ENCODE measurements at regions not wholly inside any gene's neighbourhood (a gene's known extent, or its start where the extent isn't known, plus 50 kb on each side); places are given as distances from the start of the nearest gene placed in this dataset.

DNA sequence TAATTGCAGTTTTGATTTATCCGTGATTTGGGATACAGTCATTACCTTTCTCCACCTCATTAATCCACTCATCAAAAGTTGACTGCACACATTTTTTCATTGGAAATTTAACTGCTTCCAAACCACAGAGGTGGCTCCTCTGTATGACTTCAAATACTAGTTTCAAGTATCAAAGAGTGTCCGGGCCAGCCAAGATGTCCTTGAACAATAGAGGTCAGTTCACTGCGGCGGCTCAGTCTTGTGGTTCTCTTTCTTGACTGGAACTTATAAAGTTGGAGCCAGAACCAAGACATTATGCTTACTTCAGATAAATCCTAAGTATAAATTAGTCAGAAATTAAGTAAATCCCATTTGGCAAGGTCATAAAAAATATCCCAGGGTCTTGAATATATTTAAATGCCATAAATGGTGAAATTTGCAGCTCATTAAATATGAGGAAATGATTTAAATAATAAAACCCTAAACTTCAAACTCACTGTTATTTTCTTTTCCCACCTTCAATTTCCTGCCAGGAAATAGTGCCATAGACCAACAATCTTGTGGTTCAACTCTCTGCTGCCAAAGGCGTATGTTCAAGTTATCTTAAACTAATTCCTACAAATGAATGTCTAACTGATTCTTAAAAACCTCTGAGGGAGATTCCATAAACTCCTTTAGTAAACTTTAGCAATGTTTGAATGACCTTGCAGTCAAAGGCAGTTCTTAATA lies 360.8 kb downstream of the AEBP2 start:
- H3K27me3 ChIP-seq (ENCODE audit: control insufficient read depth, insufficient read depth, low read length): no peaks in the 10 kb centered on the region
- no peaks in the 10 kb centered on the region for H3K4me1 ChIP-seq (ENCODE audit: control insufficient read depth, extremely low read depth, insufficient read depth, low read length)
- TF ChIP-seq, protein P1, sequence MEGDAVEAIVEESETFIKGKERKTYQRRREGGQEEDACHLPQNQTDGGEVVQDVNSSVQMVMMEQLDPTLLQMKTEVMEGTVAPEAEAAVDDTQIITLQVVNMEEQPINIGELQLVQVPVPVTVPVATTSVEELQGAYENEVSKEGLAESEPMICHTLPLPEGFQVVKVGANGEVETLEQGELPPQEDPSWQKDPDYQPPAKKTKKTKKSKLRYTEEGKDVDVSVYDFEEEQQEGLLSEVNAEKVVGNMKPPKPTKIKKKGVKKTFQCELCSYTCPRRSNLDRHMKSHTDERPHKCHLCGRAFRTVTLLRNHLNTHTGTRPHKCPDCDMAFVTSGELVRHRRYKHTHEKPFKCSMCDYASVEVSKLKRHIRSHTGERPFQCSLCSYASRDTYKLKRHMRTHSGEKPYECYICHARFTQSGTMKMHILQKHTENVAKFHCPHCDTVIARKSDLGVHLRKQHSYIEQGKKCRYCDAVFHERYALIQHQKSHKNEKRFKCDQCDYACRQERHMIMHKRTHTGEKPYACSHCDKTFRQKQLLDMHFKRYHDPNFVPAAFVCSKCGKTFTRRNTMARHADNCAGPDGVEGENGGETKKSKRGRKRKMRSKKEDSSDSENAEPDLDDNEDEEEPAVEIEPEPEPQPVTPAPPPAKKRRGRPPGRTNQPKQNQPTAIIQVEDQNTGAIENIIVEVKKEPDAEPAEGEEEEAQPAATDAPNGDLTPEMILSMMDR (conservative IDR thresholded peaks at IDR 0.05 in 1 of 2, IDR thresholded peaks at IDR 0.05 in 1 of 2; ENCODE audit: low read depth in 1 of 2, low read length in 2 of 2): no peak
- peak in 1 of 2 donors; percentile 95 for DNase-seq (ENCODE audit: low read depth in 2 of 2)
- no peak overlapping the region for H2AFZ ChIP-seq (ENCODE audit: low read length)
- H3K79me2 ChIP-seq (ENCODE audit: control insufficient read depth, insufficient read depth, low read length): no peaks in the 10 kb centered on the region
- no peak overlapping the region for H3K4me2 ChIP-seq (ENCODE audit: extremely low read depth, insufficient read depth, low read length)
- no peak overlapping the region for H3K4me3 ChIP-seq (replicated peaks in 1 of 4; ENCODE audit: control extremely low read depth in 1 of 4, insufficient read depth in 1 of 4, low read depth in 3 of 4, low read length in 4 of 4)
- no peak overlapping the region for H3K27ac ChIP-seq (ENCODE audit: insufficient read depth, low read length)
- no peaks in the 10 kb centered on the region for H4K20me1 ChIP-seq (ENCODE audit: control insufficient read depth, extremely low read depth, insufficient read depth, low read length)
- no peaks in the 10 kb centered on the region for H3K9me3 ChIP-seq (ENCODE audit: control insufficient read depth, insufficient read depth, low read depth, low read length)
- no peak overlapping the region for H3K9ac ChIP-seq (ENCODE audit: insufficient read depth, low read length)
- no peaks in the 10 kb centered on the region for H3K36me3 ChIP-seq (ENCODE audit: control insufficient read depth, insufficient read depth, low read length)

DNA sequence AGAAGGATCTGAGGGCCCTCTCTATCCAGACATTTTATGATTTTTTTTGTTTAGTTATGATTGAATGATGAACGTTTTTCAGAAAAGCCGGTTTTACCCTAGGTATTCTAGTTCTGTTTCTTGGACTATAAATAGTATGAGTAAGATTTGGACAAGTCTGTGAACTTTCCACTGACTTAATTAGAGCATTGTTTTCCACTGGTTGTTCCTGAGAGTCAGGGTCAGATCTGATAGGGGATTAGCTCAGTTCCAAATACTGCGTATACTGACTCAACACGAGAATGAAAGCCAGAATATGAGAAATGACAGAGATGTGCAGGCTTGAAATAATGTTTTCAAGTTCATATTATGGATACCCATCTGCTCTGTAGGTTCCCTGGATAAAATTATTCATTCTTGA lies 361.6 kb downstream of the AEBP2 start:
- H3K4me2 ChIP-seq (ENCODE audit: extremely low read depth, insufficient read depth, low read length): no peak overlapping the region
- H3K27ac ChIP-seq (ENCODE audit: insufficient read depth, low read length): no peak overlapping the region
- peak in 1 of 2 donors; percentile 89 for DNase-seq (ENCODE audit: low read depth in 2 of 2)
- no peaks in the 10 kb centered on the region for H3K79me2 ChIP-seq (ENCODE audit: control insufficient read depth, insufficient read depth, low read length)
- H2AFZ ChIP-seq (ENCODE audit: low read length): no peak overlapping the region
- no peak for TF ChIP-seq EZH2 (IDR thresholded peaks at IDR 0.05; ENCODE audit: low read length, missing control alignments)
- TF ChIP-seq, protein P1 (conservative IDR thresholded peaks at IDR 0.05 in 1 of 2, IDR thresholded peaks at IDR 0.05 in 1 of 2; ENCODE audit: low read depth in 1 of 2, low read length in 2 of 2): no peak
- H3K36me3 ChIP-seq (ENCODE audit: control insufficient read depth, insufficient read depth, low read length): no peaks in the 10 kb centered on the region
- no peaks in the 10 kb centered on the region for H3K27me3 ChIP-seq (ENCODE audit: control insufficient read depth, insufficient read depth, low read length)
- H3K4me1 ChIP-seq (ENCODE audit: control insufficient read depth, extremely low read depth, insufficient read depth, low read length): no peaks in the 10 kb centered on the region
- no peak overlapping the region for H3K9ac ChIP-seq (ENCODE audit: insufficient read depth, low read length)
- H3K4me3 ChIP-seq (replicated peaks in 1 of 4; ENCODE audit: control extremely low read depth in 1 of 4, insufficient read depth in 1 of 4, low read depth in 3 of 4, low read length in 4 of 4): no peak overlapping the region
- no peaks in the 10 kb centered on the region for H3K9me3 ChIP-seq (ENCODE audit: control insufficient read depth, insufficient read depth, low read depth, low read length)
- no peaks in the 10 kb centered on the region for H4K20me1 ChIP-seq (ENCODE audit: control insufficient read depth, extremely low read depth, insufficient read depth, low read length)

DNA sequence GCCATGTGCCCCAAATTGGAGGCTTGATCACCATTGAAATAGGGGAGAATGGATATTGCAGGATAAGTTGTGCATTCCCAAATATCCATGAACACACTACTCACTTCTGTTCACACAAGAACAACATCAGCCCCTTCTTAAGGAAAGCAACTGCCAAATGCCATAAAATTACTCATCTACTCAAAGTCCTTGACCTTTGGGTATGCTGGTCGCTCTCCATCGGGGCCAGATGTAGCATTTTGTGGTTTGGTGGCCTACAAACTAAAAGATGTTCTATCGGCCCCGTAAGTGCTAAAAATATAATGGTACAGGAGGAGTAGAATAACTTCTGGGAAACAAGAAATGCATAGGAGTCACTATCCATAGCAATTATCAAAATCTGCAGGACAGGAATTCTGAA lies 362.6 kb downstream of the AEBP2 start:
- no peaks in the 10 kb centered on the region for H4K20me1 ChIP-seq (ENCODE audit: control insufficient read depth, extremely low read depth, insufficient read depth, low read length)
- no peak overlapping the region for H2AFZ ChIP-seq (ENCODE audit: low read length)
- H3K9ac ChIP-seq (ENCODE audit: insufficient read depth, low read length): no peak overlapping the region
- no peak overlapping the region for H3K4me3 ChIP-seq (replicated peaks in 1 of 4; ENCODE audit: control extremely low read depth in 1 of 4, insufficient read depth in 1 of 4, low read depth in 3 of 4, low read length in 4 of 4)
- no peaks in the 10 kb centered on the region for H3K27me3 ChIP-seq (ENCODE audit: control insufficient read depth, insufficient read depth, low read length)
- H3K79me2 ChIP-seq (ENCODE audit: control insufficient read depth, insufficient read depth, low read length): no peaks in the 10 kb centered on the region
- H3K4me1 ChIP-seq (ENCODE audit: control insufficient read depth, extremely low read depth, insufficient read depth, low read length): no peaks in the 10 kb centered on the region
- H3K4me2 ChIP-seq (ENCODE audit: extremely low read depth, insufficient read depth, low read length): no peak overlapping the region
- H3K36me3 ChIP-seq (ENCODE audit: control insufficient read depth, insufficient read depth, low read length): no peaks in the 10 kb centered on the region
- peak in 1 of 2 donors; percentile 85 for DNase-seq (ENCODE audit: low read depth in 2 of 2)
- no peaks in the 10 kb centered on the region for H3K9me3 ChIP-seq (ENCODE audit: control insufficient read depth, insufficient read depth, low read depth, low read length)
- TF ChIP-seq, protein P1 (conservative IDR thresholded peaks at IDR 0.05 in 1 of 2, IDR thresholded peaks at IDR 0.05 in 1 of 2; ENCODE audit: low read depth in 1 of 2, low read length in 2 of 2): no peak
- no peak for TF ChIP-seq EZH2 (IDR thresholded peaks at IDR 0.05; ENCODE audit: low read length, missing control alignments)
- H3K27ac ChIP-seq (ENCODE audit: insufficient read depth, low read length): no peak overlapping the region

Data from fibroblast of lung (primary cell).